HEK293T (cell line): ENCODE measurements at regions not wholly inside any gene's neighbourhood (a gene's known extent, or its start where the extent isn't known, plus 50 kb on each side); places are given as distances from the start of the nearest gene placed in this dataset.

ENCODE experiments used
- ARNT ChIP-seq: fragments of 450-650 bp; IDR thresholded peaks from 2 replicates; pipeline ENCODE4 v1.6.1; 2017; ENCODE audit warnings: mild to moderate bottlenecking
- BHLHE40 ChIP-seq: fragments of 450-650 bp; IDR thresholded peaks from 2 replicates; pipeline ENCODE4 v1.6.1; 2016; ENCODE audit warnings: mild to moderate bottlenecking, moderate library complexity, borderline replicate concordance
- CTBP1 ChIP-seq: fragments of 450-650 bp; IDR thresholded peaks from 2 replicates; pipeline ENCODE4 v1.6.1; 2016; ENCODE audit warnings: borderline replicate concordance
- FOXA1 ChIP-seq: fragments of 450-650 bp; IDR thresholded peaks from 2 replicates; pipeline ENCODE4 v1.6.1; 2016; ENCODE audit warnings: mild to moderate bottlenecking
- FOXK2 ChIP-seq: fragments of 450-650 bp; IDR thresholded peaks from 2 replicates; pipeline ENCODE4 v1.6.1; 2016; ENCODE audit warnings: mild to moderate bottlenecking
- FOXM1 ChIP-seq: fragments of 450-650 bp; IDR thresholded peaks from 2 replicates; pipeline ENCODE4 v1.6.1; 2017; ENCODE audit warnings: mild to moderate bottlenecking, borderline replicate concordance
- L3MBTL2 ChIP-seq: fragments of 450-650 bp; conservative IDR thresholded peaks from 2 replicates; pipeline ENCODE4 v1.6.1; 2016; ENCODE audit warnings: mild to moderate bottlenecking
- PKNOX1 ChIP-seq: fragments of 450-650 bp; IDR thresholded peaks from 2 replicates; pipeline ENCODE4 v1.6.1; 2016
- SP1 ChIP-seq: fragments of 450-650 bp; IDR thresholded peaks from 2 replicates; pipeline ENCODE4 v1.6.1; 2017
- SUZ12 ChIP-seq: fragments of 450-650 bp; IDR thresholded peaks from 2 replicates; pipeline ENCODE4 v1.6.1; 2016; ENCODE audit warnings: mild to moderate bottlenecking
- TARDBP ChIP-seq: fragments of 450-650 bp; IDR thresholded peaks from 2 replicates; pipeline ENCODE4 v1.6.1; 2016

GRCh38 chr3:115401298-115401697, 222.0 kb upstream of the GAP43 start:
- no peak for TF ChIP-seq CTBP1
- no peak for TF ChIP-seq SUZ12
- TF ChIP-seq BHLHE40: no peak
- TF ChIP-seq FOXK2: no peak
- no peak for TF ChIP-seq ARNT
- no peak for TF ChIP-seq TARDBP
- no peak for TF ChIP-seq L3MBTL2
- no peak for TF ChIP-seq FOXA1
- no peak for TF ChIP-seq SP1
- no peak for TF ChIP-seq FOXM1
- no peak for TF ChIP-seq PKNOX1
